HK-2 (cell line): ENCODE measurements at regions not wholly inside any gene's neighbourhood (a gene's known extent, or its start where the extent isn't known, plus 50 kb on each side); places are given as distances from the start of the nearest gene placed in this dataset.
"Not testable (repeated sequence)": the region's sequence is repeated elsewhere in the genome, so short reads cannot be mapped to it uniquely, and the experiment has no call there.

Experiments used
- DNase-seq: peaks from one replicate; pipeline ENCODE4 v3.0.0-alpha.2; 2018; ENCODE audit not compliant: unreplicated experiment

- no peak for DNase-seq
Observed at GRCh38 chr5:51559339-51559738, 176.1 kb downstream of the ISL1 start.

- DNase-seq: no peak
Observed at GRCh38 chr5:51559921-51560658, 176.8 kb downstream of the ISL1 start.

- no peak for DNase-seq
Observed at GRCh38 chr5:51566953-51567352, 183.7 kb downstream of the ISL1 start.

- DNase-seq: no peak
Observed at GRCh38 chr5:51567636-51568035, 184.4 kb downstream of the ISL1 start.

GRCh38 chr5:51573835-51574234, 190.6 kb downstream of the ISL1 start:
- no peak for DNase-seq

- DNase-seq: no peak
Observed at GRCh38 chr5:51582871-51583394, 199.7 kb downstream of the ISL1 start.

GRCh38 chr5:51598026-51598425, 214.8 kb downstream of the ISL1 start:
- DNase-seq: no peak

- DNase-seq: no peak
Observed at GRCh38 chr5:51599587-51599986, 216.3 kb downstream of the ISL1 start.

- no peak for DNase-seq
Observed at GRCh38 chr5:51604324-51604723, 221.1 kb downstream of the ISL1 start.

GRCh38 chr5:51606921-51607320, 223.7 kb downstream of the ISL1 start:
- no peak for DNase-seq

- DNase-seq: no peak
Observed at GRCh38 chr5:51618234-51618633, 235.0 kb downstream of the ISL1 start.

GRCh38 chr5:51621156-51621555, 237.9 kb downstream of the ISL1 start:
- DNase-seq: no peak

- DNase-seq: no peak
Observed at GRCh38 chr5:51622161-51622790, 239.0 kb downstream of the ISL1 start.

GRCh38 chr5:51625224-51625968, 242.1 kb downstream of the ISL1 start:
- DNase-seq: no peak

GRCh38 chr5:51632027-51632426, 248.8 kb downstream of the ISL1 start:
- DNase-seq: no peak

GRCh38 chr5:51632793-51633192, 249.5 kb downstream of the ISL1 start:
- DNase-seq: no peak

GRCh38 chr5:51636973-51637372, 253.7 kb downstream of the ISL1 start:
- DNase-seq: not testable (repeated sequence)

- DNase-seq: no peak
Observed at GRCh38 chr5:51644976-51645375, 261.7 kb downstream of the ISL1 start.

- no peak for DNase-seq
Observed at GRCh38 chr5:51646482-51646881, 263.2 kb downstream of the ISL1 start.

- no peak for DNase-seq
Observed at GRCh38 chr5:51650824-51651223, 267.6 kb downstream of the ISL1 start.

GRCh38 chr5:51651476-51651875, 268.2 kb downstream of the ISL1 start:
- peak; percentile 32 for DNase-seq

- DNase-seq: no peak
Observed at GRCh38 chr5:51651889-51652288, 268.6 kb downstream of the ISL1 start.

GRCh38 chr5:51652980-51653379, 269.7 kb downstream of the ISL1 start:
- peak; percentile 16 for DNase-seq
